ENCODE measurements at regions not wholly inside any gene's neighbourhood (a gene's known extent, or its start where the extent isn't known, plus 50 kb on each side); places are given as distances from the start of the nearest gene placed in this dataset.

DNA sequence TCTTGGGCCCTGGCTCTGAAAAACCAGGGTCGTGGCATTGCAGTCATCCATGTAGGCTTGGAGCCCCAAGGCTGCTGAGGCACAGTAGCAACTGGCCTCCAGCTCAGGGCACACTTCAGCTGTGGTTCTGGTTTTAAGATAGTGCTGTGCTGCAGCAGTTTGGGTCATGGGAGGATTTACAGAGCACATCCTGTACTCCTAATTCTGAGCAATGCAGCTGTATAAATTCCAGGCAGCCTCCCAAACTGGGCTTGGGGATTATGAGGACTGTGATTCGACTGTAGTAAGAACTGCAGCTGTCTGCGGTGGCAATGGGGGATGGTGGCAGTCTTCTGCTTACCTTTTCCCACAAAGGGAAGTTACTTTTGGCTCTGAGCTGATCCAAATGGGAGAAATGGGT, 536.3 kb upstream of the GCFC2 start:
- TF ChIP-seq TCF7L2 (IDR thresholded peaks at IDR 0.05; ENCODE audit: low read depth, low read length), result no peak
- no peak for TF ChIP-seq POLR2AphosphoS5 (IDR thresholded peaks at IDR 0.05; ENCODE audit: low read depth, low read length)
- TF ChIP-seq CTCF (IDR thresholded peaks at IDR 0.05), result no peak

All from Panc1 (cell line).